ENCODE measurements at regions not wholly inside any gene's neighbourhood (a gene's known extent, or its start where the extent isn't known, plus 50 kb on each side); places are given as distances from the start of the nearest gene placed in this dataset. TPM values are rescaled to one million over a fixed set of nuclear protein-coding genes. Genes with fewer than 3 reads are reported as not detected.

Small RNA genes lying in the stretch of these regions (small RNA-seq; reads per million reads assigned to genes)
- not detected for gene RNU6-1291P (ENCODE audit: insufficient read depth)
